Tibial nerve (tissue), 4 donors: ENCODE measurements at regions not wholly inside any gene's neighbourhood (a gene's known extent, or its start where the extent isn't known, plus 50 kb on each side); places are given as distances from the start of the nearest gene placed in this dataset.

Experiments
- EP300 ChIP-seq, 2 donors: sonication (generic); formaldehyde crosslinking; IDR thresholded peaks; one replicate each; pipeline ENCODE4 v1.6.1; 2017; ENCODE audit warnings: antibody characterized with exemption in 2 of 2, mild to moderate bottlenecking in 1 of 2
- TF ChIP-seq, protein P1 (sequence below), 5 experiments: fragments of 200-600 bp in 3 of 5; fragments of 450-650 bp in 2 of 5; sonication (generic) in 3 of 5; IDR thresholded peaks; one replicate each; pipeline ENCODE4 v1.5.1; 2016 to 2019; ENCODE audit warnings: antibody characterized with exemption in 5 of 5, mild to moderate bottlenecking in 3 of 5, moderate library complexity in 2 of 5

DNA sequence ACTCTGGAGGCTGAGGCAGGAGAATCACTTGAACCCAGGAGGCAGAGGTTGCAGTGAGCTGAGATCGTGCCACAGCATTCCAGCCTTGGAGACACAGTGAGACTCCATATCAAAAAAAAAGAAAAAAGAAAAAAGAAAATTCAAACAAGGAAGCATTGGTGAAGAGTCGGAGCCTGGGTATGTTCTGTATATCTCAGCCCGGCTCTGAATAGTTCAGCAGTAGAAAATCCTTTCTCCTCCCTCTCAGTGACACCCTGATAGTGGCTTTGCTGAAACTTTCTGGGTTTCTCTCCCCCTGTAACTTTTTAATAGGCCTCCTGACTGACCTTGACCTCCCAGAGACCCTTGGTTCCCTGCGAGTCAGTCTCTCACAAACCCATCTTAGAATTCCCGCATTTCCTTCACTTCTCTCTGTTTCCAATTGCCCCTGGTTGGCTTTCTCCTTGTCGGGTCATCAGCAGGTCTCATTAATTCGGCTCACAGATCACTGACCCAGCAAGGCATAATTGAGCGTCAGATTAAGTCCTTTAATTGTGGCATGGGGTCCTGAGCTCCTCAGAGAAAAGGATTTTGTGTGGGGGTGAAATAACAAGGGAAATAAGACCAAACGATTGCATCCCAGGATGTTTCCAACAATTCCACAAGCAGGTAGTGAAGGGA lies 541.6 kb upstream of the NRP1 start:
- TF ChIP-seq, protein P1, sequence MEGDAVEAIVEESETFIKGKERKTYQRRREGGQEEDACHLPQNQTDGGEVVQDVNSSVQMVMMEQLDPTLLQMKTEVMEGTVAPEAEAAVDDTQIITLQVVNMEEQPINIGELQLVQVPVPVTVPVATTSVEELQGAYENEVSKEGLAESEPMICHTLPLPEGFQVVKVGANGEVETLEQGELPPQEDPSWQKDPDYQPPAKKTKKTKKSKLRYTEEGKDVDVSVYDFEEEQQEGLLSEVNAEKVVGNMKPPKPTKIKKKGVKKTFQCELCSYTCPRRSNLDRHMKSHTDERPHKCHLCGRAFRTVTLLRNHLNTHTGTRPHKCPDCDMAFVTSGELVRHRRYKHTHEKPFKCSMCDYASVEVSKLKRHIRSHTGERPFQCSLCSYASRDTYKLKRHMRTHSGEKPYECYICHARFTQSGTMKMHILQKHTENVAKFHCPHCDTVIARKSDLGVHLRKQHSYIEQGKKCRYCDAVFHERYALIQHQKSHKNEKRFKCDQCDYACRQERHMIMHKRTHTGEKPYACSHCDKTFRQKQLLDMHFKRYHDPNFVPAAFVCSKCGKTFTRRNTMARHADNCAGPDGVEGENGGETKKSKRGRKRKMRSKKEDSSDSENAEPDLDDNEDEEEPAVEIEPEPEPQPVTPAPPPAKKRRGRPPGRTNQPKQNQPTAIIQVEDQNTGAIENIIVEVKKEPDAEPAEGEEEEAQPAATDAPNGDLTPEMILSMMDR (IDR thresholded peaks at IDR 0.05) = no peak
- TF ChIP-seq EP300 (IDR thresholded peaks at IDR 0.05) = no peak
